ENCODE measurements at regions not wholly inside any gene's neighbourhood (a gene's known extent, or its start where the extent isn't known, plus 50 kb on each side); places are given as distances from the start of the nearest gene placed in this dataset.
A peak's percentile ranks its signal among the peaks of the same experiment; 100 is the strongest.

DNA sequence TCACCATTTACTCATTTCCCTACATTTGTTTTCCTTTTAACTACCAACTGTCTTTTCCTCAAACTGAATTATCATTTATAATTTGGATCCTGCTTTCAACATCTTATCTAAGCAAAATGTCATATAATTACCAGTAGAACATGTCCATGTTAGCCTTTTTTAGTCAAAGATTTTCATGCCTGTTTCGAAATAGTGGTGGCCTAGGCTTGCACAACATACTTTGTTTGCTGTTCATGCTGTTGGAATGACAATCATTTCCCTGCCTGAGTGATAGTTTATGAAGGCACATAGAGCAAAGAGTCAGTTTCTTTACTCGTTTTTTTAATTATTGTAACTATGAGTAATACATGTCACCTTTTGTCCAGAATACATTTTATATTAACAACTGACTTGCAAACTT, 144.3 kb upstream of the ANO3 start:
- TF ChIP-seq, protein P1, sequence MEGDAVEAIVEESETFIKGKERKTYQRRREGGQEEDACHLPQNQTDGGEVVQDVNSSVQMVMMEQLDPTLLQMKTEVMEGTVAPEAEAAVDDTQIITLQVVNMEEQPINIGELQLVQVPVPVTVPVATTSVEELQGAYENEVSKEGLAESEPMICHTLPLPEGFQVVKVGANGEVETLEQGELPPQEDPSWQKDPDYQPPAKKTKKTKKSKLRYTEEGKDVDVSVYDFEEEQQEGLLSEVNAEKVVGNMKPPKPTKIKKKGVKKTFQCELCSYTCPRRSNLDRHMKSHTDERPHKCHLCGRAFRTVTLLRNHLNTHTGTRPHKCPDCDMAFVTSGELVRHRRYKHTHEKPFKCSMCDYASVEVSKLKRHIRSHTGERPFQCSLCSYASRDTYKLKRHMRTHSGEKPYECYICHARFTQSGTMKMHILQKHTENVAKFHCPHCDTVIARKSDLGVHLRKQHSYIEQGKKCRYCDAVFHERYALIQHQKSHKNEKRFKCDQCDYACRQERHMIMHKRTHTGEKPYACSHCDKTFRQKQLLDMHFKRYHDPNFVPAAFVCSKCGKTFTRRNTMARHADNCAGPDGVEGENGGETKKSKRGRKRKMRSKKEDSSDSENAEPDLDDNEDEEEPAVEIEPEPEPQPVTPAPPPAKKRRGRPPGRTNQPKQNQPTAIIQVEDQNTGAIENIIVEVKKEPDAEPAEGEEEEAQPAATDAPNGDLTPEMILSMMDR (IDR thresholded peaks at IDR 0.05): no peak
- Histone ChIP-seq H3K27ac (peak overlapping the region; percentile 51 to 68), H3K4me1 (peaks cover 0 to 42% (median 4%) of the 10 kb centered on the region in 4 donors), H3K27me3 (no peaks in the 10 kb centered on the region), H3K36me3 (no peaks in the 10 kb centered on the region), H3K4me3 (no peak overlapping the region), H3K9me3 (no peaks in the 10 kb centered on the region)
- DNase-seq: peak in 1 of 2 donors; percentile 40
- intact Hi-C loops (cut with DNase I; ENCODE audit: low total_unique reads): no loop called here

DNA sequence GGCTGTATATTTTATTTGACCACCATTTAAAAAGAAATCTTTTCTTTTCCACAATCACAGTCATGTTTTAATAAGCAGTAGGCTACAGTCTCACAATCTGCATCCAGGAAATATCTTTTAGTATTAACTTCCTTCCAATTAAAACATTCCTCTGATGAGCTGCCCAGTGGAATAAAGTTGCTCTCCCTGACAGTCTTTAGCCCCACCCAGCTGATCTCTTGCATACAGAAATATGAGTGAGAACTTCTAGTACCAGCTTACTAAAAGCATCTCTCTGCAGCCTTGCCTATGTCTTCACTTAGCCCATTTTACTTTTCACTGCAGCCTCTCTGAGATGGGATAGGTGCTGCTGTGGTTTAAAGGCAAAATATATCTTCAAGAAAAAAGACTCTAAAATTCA, 143.4 kb upstream of the ANO3 start:
- peak overlapping the region; percentile 51 to 68 for H3K27ac ChIP-seq
- intact Hi-C loops (cut with DNase I; ENCODE audit: low total_unique reads): no loop called here
- no peak for DNase-seq
- TF ChIP-seq, protein P1 (IDR thresholded peaks at IDR 0.05): no peak
- no peak overlapping the region for H3K4me3 ChIP-seq
- no peaks in the 10 kb centered on the region for H3K36me3 ChIP-seq
- H3K9me3 ChIP-seq: no peaks in the 10 kb centered on the region
- no peaks in the 10 kb centered on the region for H3K27me3 ChIP-seq
- peaks cover 0 to 42% (median 4%) of the 10 kb centered on the region in 4 donors for H3K4me1 ChIP-seq

GRCh38 chr11:26191193-26191592, 140.7 kb upstream of the ANO3 start:
- Histone ChIP-seq H3K9me3 (no peaks in the 10 kb centered on the region), H3K27me3 (no peaks in the 10 kb centered on the region), H3K36me3 (no peaks in the 10 kb centered on the region), H3K4me3 (no peak overlapping the region), H3K27ac (no peak overlapping the region), H3K4me1 (peaks cover 0 to 39% (median 4%) of the 10 kb centered on the region in 4 donors)
- intact Hi-C loops (cut with DNase I; ENCODE audit: low total_unique reads): no loop called here
- TF ChIP-seq, protein P1 (IDR thresholded peaks at IDR 0.05): no peak
- DNase-seq: no peak

DNA sequence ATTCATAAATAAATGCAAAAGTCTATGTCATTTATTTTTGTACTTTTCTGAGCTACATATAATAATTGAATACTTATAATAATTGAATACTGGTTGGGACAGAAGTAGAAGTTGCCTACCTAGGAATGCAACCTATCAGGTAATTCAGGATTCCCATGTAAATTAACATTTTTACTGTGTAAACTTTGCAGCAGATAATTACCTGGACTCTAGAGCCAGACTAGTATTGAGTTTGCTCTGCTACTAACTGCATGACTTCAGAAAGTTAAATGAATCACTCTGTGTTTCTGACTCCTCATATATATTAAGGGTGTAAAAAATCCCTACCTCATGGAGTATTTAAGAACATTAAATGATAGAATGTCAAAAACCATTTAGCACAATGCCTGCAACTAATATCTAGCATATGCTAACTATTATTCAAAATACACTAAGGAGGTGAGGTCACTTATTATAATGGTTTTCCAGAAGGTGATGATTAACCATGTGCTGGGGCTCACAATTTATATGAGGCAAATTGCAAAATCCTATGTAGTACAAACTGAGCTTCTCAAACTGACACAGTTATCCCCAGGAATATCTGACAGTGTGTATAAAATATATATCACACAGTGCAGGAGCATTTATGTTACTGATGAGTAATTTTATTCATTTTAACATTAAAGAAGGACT, 138.1 kb upstream of the ANO3 start:
- Histone ChIP-seq H3K9me3 (no peaks in the 10 kb centered on the region), H3K36me3 (no peaks in the 10 kb centered on the region), H3K4me1 (peaks cover 0 to 13% (median 0%) of the 10 kb centered on the region in 4 donors), H3K4me3 (no peak overlapping the region), H3K27ac (no peak overlapping the region), H3K27me3 (no peaks in the 10 kb centered on the region)
- no peak for DNase-seq
- intact Hi-C loops (cut with DNase I; ENCODE audit: low total_unique reads): no loop called here
- TF ChIP-seq, protein P1 (IDR thresholded peaks at IDR 0.05): no peak

GRCh38 chr11:26194881-26195280, 137.0 kb upstream of the ANO3 start:
- no peak overlapping the region for H3K27ac ChIP-seq
- H3K36me3 ChIP-seq: no peaks in the 10 kb centered on the region
- no peak for DNase-seq
- H3K27me3 ChIP-seq: no peaks in the 10 kb centered on the region
- TF ChIP-seq, protein P1 (IDR thresholded peaks at IDR 0.05): no peak
- no peaks in the 10 kb centered on the region for H3K9me3 ChIP-seq
- H3K4me1 ChIP-seq: peaks cover 0 to 3% (median 1%) of the 10 kb centered on the region in 4 donors
- no peak overlapping the region for H3K4me3 ChIP-seq
- intact Hi-C loops (cut with DNase I; ENCODE audit: low total_unique reads): no loop called here
